GM12874 (cell line): ENCODE measurements at regions not wholly inside any gene's neighbourhood (a gene's known extent, or its start where the extent isn't known, plus 50 kb on each side); places are given as distances from the start of the nearest gene placed in this dataset.

Source experiments
- TF ChIP-seq, protein P1 (sequence below): IDR thresholded peaks from 2 replicates; pipeline ENCODE4 v1.5.1; 2011; ENCODE audit warnings: low read depth, mild to moderate bottlenecking, control low read depth, low read length, moderate library complexity; ENCODE audit not compliant: insufficient read depth

DNA sequence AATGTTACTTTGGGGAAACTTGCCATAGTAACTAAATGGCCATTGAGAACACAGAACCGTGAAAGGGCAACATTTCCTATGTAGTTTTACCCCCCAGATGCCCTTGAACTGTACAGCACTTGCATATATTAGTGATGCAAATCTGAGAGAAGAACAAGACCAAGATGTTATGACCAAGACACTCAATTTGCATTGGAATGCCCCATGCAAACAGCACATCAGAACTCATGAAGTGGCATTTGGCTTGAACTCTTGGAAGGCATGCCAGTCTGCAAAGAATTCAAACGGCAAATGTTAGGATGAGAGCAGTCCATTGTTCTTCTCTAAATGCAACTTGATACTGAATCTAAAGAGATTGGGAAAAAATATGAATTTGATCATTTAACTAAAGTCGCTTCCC, 139.4 kb upstream of the CXorf66 start:
- TF ChIP-seq, protein P1, sequence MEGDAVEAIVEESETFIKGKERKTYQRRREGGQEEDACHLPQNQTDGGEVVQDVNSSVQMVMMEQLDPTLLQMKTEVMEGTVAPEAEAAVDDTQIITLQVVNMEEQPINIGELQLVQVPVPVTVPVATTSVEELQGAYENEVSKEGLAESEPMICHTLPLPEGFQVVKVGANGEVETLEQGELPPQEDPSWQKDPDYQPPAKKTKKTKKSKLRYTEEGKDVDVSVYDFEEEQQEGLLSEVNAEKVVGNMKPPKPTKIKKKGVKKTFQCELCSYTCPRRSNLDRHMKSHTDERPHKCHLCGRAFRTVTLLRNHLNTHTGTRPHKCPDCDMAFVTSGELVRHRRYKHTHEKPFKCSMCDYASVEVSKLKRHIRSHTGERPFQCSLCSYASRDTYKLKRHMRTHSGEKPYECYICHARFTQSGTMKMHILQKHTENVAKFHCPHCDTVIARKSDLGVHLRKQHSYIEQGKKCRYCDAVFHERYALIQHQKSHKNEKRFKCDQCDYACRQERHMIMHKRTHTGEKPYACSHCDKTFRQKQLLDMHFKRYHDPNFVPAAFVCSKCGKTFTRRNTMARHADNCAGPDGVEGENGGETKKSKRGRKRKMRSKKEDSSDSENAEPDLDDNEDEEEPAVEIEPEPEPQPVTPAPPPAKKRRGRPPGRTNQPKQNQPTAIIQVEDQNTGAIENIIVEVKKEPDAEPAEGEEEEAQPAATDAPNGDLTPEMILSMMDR, result no peak

DNA sequence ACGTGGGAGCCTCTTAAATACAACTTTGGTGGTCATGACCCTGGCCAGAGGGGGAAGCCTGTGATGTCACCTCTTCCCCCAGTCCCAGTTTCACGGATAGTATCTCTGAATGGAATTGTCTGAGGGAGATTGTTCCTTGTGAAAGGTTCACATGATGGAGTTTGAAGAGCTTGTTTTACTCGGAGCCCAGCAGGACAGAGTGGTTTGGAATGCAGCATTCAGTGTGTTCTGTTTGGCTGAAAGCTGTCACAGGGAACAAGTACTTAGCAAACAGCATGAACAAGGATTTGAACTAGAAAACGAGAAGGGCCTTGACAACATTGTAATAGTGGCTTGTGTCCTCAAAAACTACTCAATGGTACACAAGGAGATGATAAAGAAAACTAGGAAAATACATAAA, 133.9 kb upstream of the CXorf66 start:
- TF ChIP-seq, protein P1, result no peak

DNA sequence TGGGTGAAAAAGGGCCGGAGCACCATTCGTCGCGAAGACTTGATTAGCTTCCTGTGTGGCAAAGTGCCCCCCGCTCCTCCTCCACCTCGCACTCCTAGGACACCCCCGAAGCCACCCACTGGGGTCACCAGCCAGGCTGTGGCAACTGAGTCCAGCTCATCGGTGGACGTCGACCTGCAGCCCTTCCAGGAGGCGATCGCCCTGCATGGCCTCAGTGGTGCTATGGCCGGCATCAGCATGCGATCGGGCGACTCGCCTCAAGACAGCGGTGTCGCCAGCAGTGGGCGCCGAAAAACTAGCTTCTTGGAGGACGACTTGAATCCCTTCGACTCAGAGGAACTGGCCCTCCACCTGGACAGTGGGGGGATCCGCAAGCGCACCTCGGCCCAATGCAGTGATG, 126.8 kb upstream of the CXorf66 start:
- TF ChIP-seq, protein P1, result no peak

DNA sequence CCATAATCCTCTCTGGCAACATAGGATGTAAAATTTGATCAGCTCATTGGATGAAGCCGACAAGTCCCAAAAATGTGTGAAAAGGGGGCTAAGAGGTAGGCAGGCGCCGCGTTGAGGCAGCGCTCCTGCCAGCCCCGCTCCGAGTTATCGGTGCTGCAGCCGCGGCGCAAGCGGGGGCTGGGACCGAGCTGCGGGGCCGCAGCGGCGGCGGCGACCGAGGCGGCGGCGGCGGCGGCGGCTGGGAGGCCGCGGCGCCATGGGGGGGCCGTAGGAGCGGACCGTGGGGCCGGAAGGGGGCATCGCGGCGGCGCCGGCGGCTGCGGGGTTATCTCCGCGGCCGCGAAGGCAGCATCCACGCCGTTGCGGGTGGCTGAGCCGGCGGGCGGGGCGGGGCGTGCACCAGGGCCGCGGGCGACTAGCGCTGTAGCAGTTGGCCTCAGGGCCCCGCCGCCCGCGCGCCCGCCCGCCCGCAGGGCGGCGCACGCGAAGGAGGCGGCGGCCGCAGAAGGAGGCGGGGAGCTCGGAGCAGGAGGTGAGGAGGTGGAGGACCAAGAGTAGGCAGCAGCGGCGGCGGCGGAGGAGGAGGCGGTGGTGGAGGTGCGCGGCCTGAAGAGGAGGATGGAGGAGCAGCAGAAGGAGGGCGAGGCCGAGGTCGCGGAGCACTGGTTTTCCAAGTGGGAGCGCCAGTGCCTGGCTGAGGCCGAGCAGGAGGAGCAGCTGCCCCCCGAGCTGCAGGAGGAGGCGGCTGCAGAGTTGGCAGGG, 126.0 kb upstream of the CXorf66 start:
- TF ChIP-seq, protein P1, result no peak

DNA sequence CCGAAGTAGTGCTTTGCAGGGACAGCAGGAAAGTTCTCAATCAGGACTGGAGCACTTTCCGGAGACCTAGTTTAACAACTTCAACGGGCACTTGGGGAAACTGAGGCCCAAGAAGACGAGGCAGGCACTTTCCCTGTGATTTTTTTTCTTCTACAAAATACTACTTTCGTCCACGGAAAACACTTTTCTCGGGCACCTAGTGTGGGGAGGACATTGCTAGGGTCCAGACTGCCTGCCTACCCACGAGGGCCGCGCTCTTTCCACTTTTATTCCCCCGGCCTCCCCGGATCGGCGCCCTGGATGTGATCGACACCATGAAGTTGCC, 125.4 kb upstream of the CXorf66 start:
- TF ChIP-seq, protein P1, result no peak

DNA sequence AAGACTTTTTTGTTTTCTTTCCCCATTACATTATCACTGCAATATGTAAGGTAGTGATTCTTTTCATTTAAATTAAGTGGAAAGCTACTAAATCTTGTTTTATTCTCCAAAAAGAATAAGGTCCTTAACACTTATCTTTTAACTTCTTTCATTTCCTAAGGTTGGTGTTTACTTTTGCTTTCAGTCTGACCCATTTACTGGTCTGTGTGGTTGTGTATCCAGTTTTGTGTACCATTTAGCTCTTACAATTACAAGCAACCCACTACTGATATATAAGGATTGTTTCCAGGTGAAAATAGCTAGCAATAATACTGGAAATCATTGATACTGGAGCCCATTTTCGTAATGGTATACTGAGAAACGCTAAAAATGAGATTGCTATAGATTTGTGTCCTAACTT, 123.1 kb upstream of the CXorf66 start:
- TF ChIP-seq, protein P1, result no peak

DNA sequence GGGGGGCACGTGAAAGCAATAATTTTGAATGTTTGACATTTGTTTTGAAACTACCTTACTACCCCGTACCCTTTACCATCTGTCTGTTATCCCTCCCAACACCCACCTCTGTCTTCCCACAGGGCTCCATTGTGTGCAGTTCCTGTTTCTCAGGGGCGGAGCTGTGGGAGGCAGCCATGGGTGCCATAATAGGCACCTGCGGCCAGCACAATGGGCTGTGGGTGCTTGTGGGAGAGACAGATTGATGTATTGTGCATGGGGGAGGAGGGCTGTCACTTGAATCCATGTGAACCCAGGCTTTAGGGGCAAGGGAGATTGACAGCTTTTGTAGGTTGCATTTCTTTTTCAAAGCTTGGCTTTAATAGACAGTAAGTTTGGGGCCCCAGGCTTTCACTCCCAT, 122.6 kb upstream of the CXorf66 start:
- TF ChIP-seq, protein P1, result no peak

DNA sequence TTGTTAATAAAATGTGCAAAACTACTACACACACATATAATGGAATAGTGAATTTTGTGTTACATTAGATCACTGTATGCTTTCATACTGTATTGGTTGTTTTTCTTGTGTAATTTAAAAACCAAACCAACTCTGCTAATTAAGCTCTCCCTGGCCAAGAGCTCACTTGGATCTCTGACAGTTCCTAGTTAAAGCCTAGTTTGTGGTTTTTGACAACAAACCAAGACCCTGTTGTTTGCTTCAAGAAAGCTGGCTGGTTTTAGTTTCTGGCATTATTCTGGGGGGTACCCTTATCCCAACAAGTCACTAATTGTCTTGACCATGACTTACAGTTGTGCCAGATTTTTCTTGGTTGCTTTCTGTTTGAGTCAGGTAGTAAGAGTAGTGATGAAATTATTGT, 121.4 kb upstream of the CXorf66 start:
- TF ChIP-seq, protein P1, result no peak
